MM.1S (cell line): ENCODE measurements at regions not wholly inside any gene's neighbourhood (a gene's known extent, or its start where the extent isn't known, plus 50 kb on each side); places are given as distances from the start of the nearest gene placed in this dataset.
"Not testable (repeated sequence)": the region's sequence is repeated elsewhere in the genome, so short reads cannot be mapped to it uniquely, and the experiment has no call there.

Source experiments
- DNase-seq: peaks from one replicate; pipeline ENCODE4 v3.0.0-alpha.2; 2015
- H2AFZ ChIP-seq: fragments of 300-600 bp; sonication (generic); 2 replicates; pipeline ENCODE4 v1.6.0; 2016; ENCODE audit warnings: antibody characterized with exemption, low read length
- H3F3A ChIP-seq: fragments of 300-600 bp; sonication (generic); 2 replicates; pipeline ENCODE4 v1.6.1; 2016; ENCODE audit warnings: mild to moderate bottlenecking, antibody characterized with exemption, low read length, moderate library complexity, mixed read lengths; ENCODE audit not compliant: insufficient read depth
- H3K27ac ChIP-seq: fragments of 300-600 bp; sonication (generic); 2 replicates; pipeline ENCODE4 v1.5.1; 2016; ENCODE audit warnings: mild to moderate bottlenecking, low read length
- H3K27me3 ChIP-seq: fragments of 300-600 bp; sonication (generic); replicated peaks from 2 replicates; pipeline ENCODE4 v1.6.0; 2016; ENCODE audit warnings: low read length; ENCODE audit not compliant: insufficient read depth
- H3K36me3 ChIP-seq: fragments of 300-600 bp; sonication (generic); replicated peaks from 2 replicates; pipeline ENCODE4 v1.6.1; 2016; ENCODE audit warnings: mild to moderate bottlenecking, low read length, mixed read lengths; ENCODE audit not compliant: insufficient read depth
- H3K4me1 ChIP-seq: fragments of 300-600 bp; sonication (generic); 2 replicates; pipeline ENCODE4 v1.6.1; 2016; ENCODE audit warnings: low read length, mixed read lengths
- H3K4me2 ChIP-seq: fragments of 300-600 bp; sonication (generic); 2 replicates; pipeline ENCODE4 v1.6.0; 2016; ENCODE audit warnings: low read depth, low read length
- H3K4me3 ChIP-seq: fragments of 300-600 bp; sonication (generic); 2 replicates; pipeline ENCODE4 v1.5.1; 2016; ENCODE audit warnings: low read length, mixed read lengths
- H3K79me2 ChIP-seq: fragments of 300-600 bp; sonication (generic); 2 replicates; pipeline ENCODE4 v1.6.1; 2016; ENCODE audit warnings: mixed run types, low read length, mixed read lengths
- H3K9ac ChIP-seq: fragments of 300-600 bp; sonication (generic); 2 replicates; pipeline ENCODE4 v1.6.1; 2016; ENCODE audit warnings: low read length, mixed read lengths
- H3K9me2 ChIP-seq: fragments of 300-600 bp; sonication (generic); replicated peaks from 2 replicates; pipeline ENCODE4 v1.6.1; 2016; ENCODE audit warnings: mild to moderate bottlenecking, low read length, mixed read lengths; ENCODE audit not compliant: insufficient read depth
- H3K9me3 ChIP-seq: fragments of 300-600 bp; sonication (generic); replicated peaks from 2 replicates; pipeline ENCODE4 v1.6.1; 2016; ENCODE audit warnings: mild to moderate bottlenecking, low read length, mixed read lengths; ENCODE audit not compliant: insufficient read depth
- H4K20me1 ChIP-seq: fragments of 300-600 bp; sonication (generic); 2 replicates; pipeline ENCODE4 v1.6.1; 2016; ENCODE audit warnings: mild to moderate bottlenecking, low read length, moderate library complexity, mixed read lengths; ENCODE audit not compliant: insufficient read depth

DNA sequence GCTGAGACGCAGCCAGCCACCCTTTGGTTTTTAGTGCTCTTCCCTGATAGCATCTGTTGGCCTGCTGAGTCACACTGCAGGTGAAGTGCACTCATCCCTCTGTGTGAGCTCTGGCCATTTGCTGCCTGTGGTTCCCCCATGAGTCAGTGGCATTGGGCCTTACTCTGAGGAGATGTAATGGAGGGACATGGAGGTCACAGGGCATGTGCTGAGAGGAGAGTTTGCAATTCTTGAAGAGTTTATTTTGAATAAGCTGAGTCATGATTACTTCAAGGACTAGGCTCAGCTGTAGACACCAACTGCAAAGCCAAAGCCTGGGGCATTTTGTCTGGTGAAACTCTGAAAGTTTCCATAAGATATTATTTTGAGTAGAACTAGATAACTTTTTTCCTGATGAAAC lies 200.3 kb downstream of the BCL2L11 start:
- not testable (repeated sequence) for H3K4me2 ChIP-seq, H3K36me3 ChIP-seq, H3K4me3 ChIP-seq, H3K27me3 ChIP-seq, H3K79me2 ChIP-seq, H3K9me3 ChIP-seq, H4K20me1 ChIP-seq, H3K9me2 ChIP-seq, H2AFZ ChIP-seq, H3K9ac ChIP-seq, H3F3A ChIP-seq, H3K27ac ChIP-seq, H3K4me1 ChIP-seq
- peak; percentile 7 for DNase-seq

DNA sequence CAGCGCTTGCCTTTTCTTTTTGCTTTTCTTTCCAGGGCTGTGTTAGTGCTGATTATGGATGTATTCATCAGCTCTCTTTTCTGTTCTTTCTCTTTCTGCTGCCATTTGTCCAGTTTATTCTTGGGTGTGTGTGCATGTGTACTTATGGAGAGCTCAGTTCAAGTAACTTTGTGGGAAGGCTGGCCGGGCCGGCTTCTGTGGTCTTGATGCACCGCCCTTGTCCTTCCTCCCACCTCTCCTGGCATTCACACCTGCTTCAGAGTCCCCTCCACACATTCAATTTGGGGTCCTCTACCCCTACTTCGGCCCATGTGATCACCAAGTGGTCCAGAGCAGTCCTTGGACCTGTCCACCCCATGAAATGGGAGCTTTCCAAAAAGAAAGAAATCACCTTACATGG lies 202.7 kb downstream of the BCL2L11 start:
- not testable (repeated sequence) for H4K20me1 ChIP-seq, H3K4me2 ChIP-seq, H3K27ac ChIP-seq, H3K27me3 ChIP-seq, H3K4me3 ChIP-seq, H3K79me2 ChIP-seq, DNase-seq, H2AFZ ChIP-seq, H3K4me1 ChIP-seq, H3K9me3 ChIP-seq, H3K9me2 ChIP-seq, H3K36me3 ChIP-seq, H3F3A ChIP-seq, H3K9ac ChIP-seq

DNA sequence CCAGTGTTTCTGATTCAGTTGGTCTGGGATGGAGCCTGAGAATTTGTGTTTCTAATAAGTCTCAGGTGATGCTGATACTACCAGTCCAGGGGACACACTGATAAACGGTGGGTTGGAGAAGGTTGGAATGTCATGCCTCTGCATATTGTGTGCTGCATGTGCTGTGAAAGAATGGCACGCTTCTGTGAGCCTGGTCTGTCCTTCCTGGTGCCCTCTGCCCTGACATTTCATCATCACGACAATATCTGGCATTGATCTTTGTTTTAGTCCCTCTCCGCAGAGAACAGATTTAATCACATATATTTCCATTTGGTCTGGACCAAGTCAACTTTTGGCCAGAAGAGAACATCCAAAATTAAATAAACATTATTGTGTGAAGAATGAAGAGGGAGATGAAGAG lies 207.0 kb downstream of the BCL2L11 start:
- not testable (repeated sequence) for DNase-seq, H3K36me3 ChIP-seq, H3K4me2 ChIP-seq, H3K79me2 ChIP-seq, H3K9me3 ChIP-seq, H2AFZ ChIP-seq, H3K4me3 ChIP-seq, H3K27ac ChIP-seq, H3K4me1 ChIP-seq, H3K9me2 ChIP-seq, H3K27me3 ChIP-seq, H3K9ac ChIP-seq, H4K20me1 ChIP-seq, H3F3A ChIP-seq

DNA sequence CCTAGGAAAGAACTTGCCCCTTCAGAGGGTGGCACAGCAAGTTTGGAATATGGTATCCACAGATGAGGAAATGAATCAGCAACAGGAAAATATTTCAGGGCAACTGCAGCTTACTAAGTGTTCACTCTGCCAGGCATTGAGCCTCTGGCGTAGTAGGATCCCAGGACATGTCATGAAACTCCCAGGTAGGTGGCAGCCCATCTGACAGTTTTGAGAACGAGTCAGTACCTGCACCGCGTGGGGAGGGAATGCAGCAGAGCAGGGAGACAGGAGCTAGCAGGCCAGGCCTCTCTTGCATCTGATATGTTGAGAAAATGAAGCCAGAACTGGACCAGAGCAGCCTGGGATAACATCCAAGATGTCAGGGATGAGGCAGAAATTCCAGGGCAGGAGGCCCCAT lies 208.6 kb downstream of the BCL2L11 start:
- DNase-seq, H3K36me3 ChIP-seq, H4K20me1 ChIP-seq, H3K4me2 ChIP-seq, H3F3A ChIP-seq, H3K4me3 ChIP-seq, H3K9me3 ChIP-seq, H3K79me2 ChIP-seq, H3K27me3 ChIP-seq, H3K4me1 ChIP-seq, H2AFZ ChIP-seq, H3K27ac ChIP-seq, H3K9me2 ChIP-seq, H3K9ac ChIP-seq: not testable (repeated sequence)

GRCh38 chr2:111331099-111331724 lies 210.5 kb downstream of the BCL2L11 start:
- H3K36me3 ChIP-seq, H3K9me3 ChIP-seq, H3K9me2 ChIP-seq, DNase-seq, H3F3A ChIP-seq, H2AFZ ChIP-seq, H3K4me2 ChIP-seq, H3K4me1 ChIP-seq, H3K27ac ChIP-seq, H3K27me3 ChIP-seq, H3K9ac ChIP-seq, H3K4me3 ChIP-seq, H4K20me1 ChIP-seq, H3K79me2 ChIP-seq: not testable (repeated sequence)

DNA sequence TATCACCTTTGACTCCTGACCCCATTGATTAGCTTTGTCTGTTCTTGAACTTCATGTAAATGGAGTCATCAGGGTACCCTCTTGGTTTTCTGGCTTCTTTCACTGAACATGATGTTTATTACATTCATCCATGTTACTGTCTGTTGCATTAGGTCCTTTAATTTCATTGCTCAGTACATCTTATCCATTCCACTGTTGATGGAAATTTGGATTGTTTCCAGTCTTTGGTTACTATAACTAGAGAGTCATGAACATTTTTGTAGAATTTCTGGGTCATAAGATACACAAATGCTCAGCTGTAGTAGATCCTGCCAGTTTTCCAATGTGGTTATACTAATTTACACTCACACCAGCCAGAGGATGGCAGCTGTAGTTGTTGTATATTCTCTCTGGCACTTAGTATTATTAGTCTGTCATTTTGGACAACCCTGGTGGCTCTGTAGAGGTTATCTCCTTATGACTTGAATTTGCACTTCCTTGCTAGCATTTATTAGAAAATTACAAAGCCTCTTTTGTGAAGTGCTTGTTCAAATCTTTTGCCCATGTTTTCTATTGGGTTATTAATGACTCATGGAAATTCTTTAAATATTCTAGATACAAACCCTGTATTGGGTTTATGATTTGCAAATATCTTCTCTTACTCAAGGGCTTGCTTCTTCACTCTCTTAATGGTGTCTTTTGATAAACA lies 214.7 kb downstream of the BCL2L11 start:
- H3K9ac ChIP-seq, H4K20me1 ChIP-seq, H3F3A ChIP-seq, H3K4me2 ChIP-seq, H3K36me3 ChIP-seq, H3K27me3 ChIP-seq, H3K9me3 ChIP-seq, H3K79me2 ChIP-seq, H3K4me1 ChIP-seq, H3K4me3 ChIP-seq, DNase-seq, H3K9me2 ChIP-seq, H2AFZ ChIP-seq, H3K27ac ChIP-seq: not testable (repeated sequence)

GRCh38 chr2:111338474-111338873 lies 217.8 kb downstream of the BCL2L11 start:
- H2AFZ ChIP-seq, H3K27ac ChIP-seq, H3K4me2 ChIP-seq, H3K4me3 ChIP-seq, H3K9me2 ChIP-seq, H4K20me1 ChIP-seq, H3K36me3 ChIP-seq, H3K4me1 ChIP-seq, H3K9me3 ChIP-seq, DNase-seq, H3K79me2 ChIP-seq, H3K27me3 ChIP-seq, H3K9ac ChIP-seq, H3F3A ChIP-seq: not testable (repeated sequence)

GRCh38 chr2:111339476-111339875 lies 218.8 kb downstream of the BCL2L11 start:
- H3K27me3 ChIP-seq, result not testable (repeated sequence)

More at GRCh38 chr2:111339476-111339875, 218.8 kb downstream of the BCL2L11 start:
- not testable (repeated sequence) for H3K9ac ChIP-seq, H3K36me3 ChIP-seq, DNase-seq, H3K79me2 ChIP-seq, H3K9me3 ChIP-seq, H3K4me3 ChIP-seq, H3K4me1 ChIP-seq, H3K9me2 ChIP-seq, H3K27ac ChIP-seq, H2AFZ ChIP-seq, H3K4me2 ChIP-seq, H4K20me1 ChIP-seq, H3F3A ChIP-seq
